Activated CD4-positive, alpha-beta T cell treated with anti-CD3 and anti-CD28 coated beads for 36 hours (primary cell): ENCODE measurements at regions not wholly inside any gene's neighbourhood (a gene's known extent, or its start where the extent isn't known, plus 50 kb on each side); places are given as distances from the start of the nearest gene placed in this dataset.
"Not testable (repeated sequence)": the region's sequence is repeated elsewhere in the genome, so short reads cannot be mapped to it uniquely, and the experiment has no call there.

ENCODE experiments used
- ATAC-seq: fragments of 200-7000 bp; cut with Tn5 transposase; one replicate; pipeline ENCODE4 v1.10.0; 2021; ENCODE audit warnings: mild to moderate bottlenecking, moderate library complexity
- CTCF ChIA-PET: fragments of 350-600 bp; sonication (Branson Sonifier 250); formaldehyde crosslinking; loops from one replicate; lab custom pipeline; 2021; ENCODE audit warnings: antibody characterized with exemption; lab: Charles Lee
- POLR2A ChIA-PET: fragments of 350-600 bp; sonication (Branson Sonifier 250); formaldehyde crosslinking; loops from one replicate; lab custom pipeline; 2021; ENCODE audit warnings: antibody characterized with exemption, inconsistent platforms; lab: Charles Lee
- DNase-seq: peaks from one replicate; pipeline ENCODE4 v3.0.0-alpha.2; 2020
- H3K27ac Mint-ChIP-seq: one replicate; pipeline ENCODE4 v1.8.0; 2021; ENCODE audit warnings: mixed read lengths
- H3K27me3 Mint-ChIP-seq: one replicate; pipeline ENCODE4 v1.8.0; 2021; ENCODE audit warnings: mixed read lengths
- H3K36me3 Mint-ChIP-seq: one replicate; pipeline ENCODE4 v1.8.0; 2021; ENCODE audit warnings: low read depth, mixed read lengths
- H3K4me1 Mint-ChIP-seq: one replicate; pipeline ENCODE4 v1.8.0; 2021; ENCODE audit warnings: mixed read lengths
- H3K4me3 Mint-ChIP-seq: one replicate; pipeline ENCODE4 v1.8.0; 2021; ENCODE audit warnings: mild to moderate bottlenecking, moderate library complexity, mixed read lengths
- H3K9me3 Mint-ChIP-seq: one replicate; pipeline ENCODE4 v1.8.0; 2021; ENCODE audit warnings: low read depth, mixed read lengths
- intact Hi-C, 2 experiments: fragments of 100-400 bp; cut with DNase I in 1 of 2; cut with micrococcal nuclease in 1 of 2; formaldehyde crosslinking; loops; one replicate each; pipeline versions ENCODE4 v1.14.2 to v1.15.1; 2022 to 2024; cut with DNase I, micrococcal nuclease

- H3K4me3 Mint-ChIP-seq, H3K4me1 Mint-ChIP-seq, ATAC-seq, POLR2A ChIA-PET, DNase-seq, H3K36me3 Mint-ChIP-seq, H3K27me3 Mint-ChIP-seq, H3K9me3 Mint-ChIP-seq, CTCF ChIA-PET, intact Hi-C loops, H3K27ac Mint-ChIP-seq: not testable (repeated sequence)
These were observed 119.3 kb upstream of the MTLN start for GRCh38 chr2:110331625-110332024.

GRCh38 chr2:110329760-110330159 is 117.4 kb upstream of the MTLN start:
- POLR2A ChIA-PET, ATAC-seq, DNase-seq, H3K9me3 Mint-ChIP-seq, H3K36me3 Mint-ChIP-seq, H3K27ac Mint-ChIP-seq, H3K4me3 Mint-ChIP-seq, CTCF ChIA-PET, H3K27me3 Mint-ChIP-seq, H3K4me1 Mint-ChIP-seq, intact Hi-C loops: not testable (repeated sequence)

GRCh38 chr2:110329158-110329557 is 116.8 kb upstream of the MTLN start:
- H3K27me3 Mint-ChIP-seq, ATAC-seq, H3K27ac Mint-ChIP-seq, H3K4me1 Mint-ChIP-seq, intact Hi-C loops, POLR2A ChIA-PET, H3K36me3 Mint-ChIP-seq, CTCF ChIA-PET, H3K9me3 Mint-ChIP-seq, H3K4me3 Mint-ChIP-seq, DNase-seq: not testable (repeated sequence)

- H3K27ac Mint-ChIP-seq, ATAC-seq, H3K36me3 Mint-ChIP-seq, POLR2A ChIA-PET, CTCF ChIA-PET, H3K4me3 Mint-ChIP-seq, H3K27me3 Mint-ChIP-seq, DNase-seq, H3K4me1 Mint-ChIP-seq, intact Hi-C loops, H3K9me3 Mint-ChIP-seq: not testable (repeated sequence)
These were observed 116.3 kb upstream of the MTLN start for GRCh38 chr2:110328677-110329076.

GRCh38 chr2:110323832-110324231 is 111.5 kb upstream of the MTLN start:
- H3K4me1 Mint-ChIP-seq, H3K9me3 Mint-ChIP-seq, CTCF ChIA-PET, H3K27me3 Mint-ChIP-seq, H3K36me3 Mint-ChIP-seq, DNase-seq, intact Hi-C loops, POLR2A ChIA-PET, H3K27ac Mint-ChIP-seq, H3K4me3 Mint-ChIP-seq, ATAC-seq: not testable (repeated sequence)

- POLR2A ChIA-PET, result not testable (repeated sequence)
These were observed 110.2 kb upstream of the MTLN start for GRCh38 chr2:110322535-110322934.

GRCh38 chr2:110320834-110321563 is 108.7 kb upstream of the MTLN start:
- H3K36me3 Mint-ChIP-seq, H3K27me3 Mint-ChIP-seq, POLR2A ChIA-PET, H3K4me3 Mint-ChIP-seq, DNase-seq, H3K4me1 Mint-ChIP-seq, H3K27ac Mint-ChIP-seq, ATAC-seq, CTCF ChIA-PET, intact Hi-C loops, H3K9me3 Mint-ChIP-seq: not testable (repeated sequence)

More at GRCh38 chr2:110322535-110322934, 110.2 kb upstream of the MTLN start:
- CTCF ChIA-PET, H3K36me3 Mint-ChIP-seq, H3K4me3 Mint-ChIP-seq, H3K27ac Mint-ChIP-seq, DNase-seq, H3K9me3 Mint-ChIP-seq, ATAC-seq, H3K4me1 Mint-ChIP-seq, H3K27me3 Mint-ChIP-seq, intact Hi-C loops: not testable (repeated sequence)

GRCh38 chr2:110318898-110319297 is 106.6 kb upstream of the MTLN start:
- intact Hi-C loops, H3K27me3 Mint-ChIP-seq, H3K4me3 Mint-ChIP-seq, CTCF ChIA-PET, H3K27ac Mint-ChIP-seq, H3K9me3 Mint-ChIP-seq, H3K36me3 Mint-ChIP-seq, POLR2A ChIA-PET, H3K4me1 Mint-ChIP-seq, DNase-seq, ATAC-seq: not testable (repeated sequence)

- DNase-seq, H3K4me1 Mint-ChIP-seq, H3K27ac Mint-ChIP-seq, ATAC-seq, H3K4me3 Mint-ChIP-seq, H3K36me3 Mint-ChIP-seq, H3K9me3 Mint-ChIP-seq, CTCF ChIA-PET, POLR2A ChIA-PET, intact Hi-C loops, H3K27me3 Mint-ChIP-seq: not testable (repeated sequence)
These were observed 105.0 kb upstream of the MTLN start for GRCh38 chr2:110317377-110317776.

GRCh38 chr2:110316051-110316865 is 103.9 kb upstream of the MTLN start:
- H3K4me1 Mint-ChIP-seq, POLR2A ChIA-PET, H3K27ac Mint-ChIP-seq, H3K36me3 Mint-ChIP-seq, H3K9me3 Mint-ChIP-seq, CTCF ChIA-PET, H3K4me3 Mint-ChIP-seq, intact Hi-C loops, DNase-seq, ATAC-seq, H3K27me3 Mint-ChIP-seq: not testable (repeated sequence)

GRCh38 chr2:110315054-110315820 is 102.9 kb upstream of the MTLN start:
- H3K27ac Mint-ChIP-seq, H3K4me3 Mint-ChIP-seq, CTCF ChIA-PET, intact Hi-C loops, H3K9me3 Mint-ChIP-seq, H3K4me1 Mint-ChIP-seq, H3K27me3 Mint-ChIP-seq, H3K36me3 Mint-ChIP-seq, ATAC-seq, POLR2A ChIA-PET, DNase-seq: not testable (repeated sequence)
